Esophagus muscularis mucosa (tissue), 4 donors: ENCODE measurements at regions not wholly inside any gene's neighbourhood (a gene's known extent, or its start where the extent isn't known, plus 50 kb on each side); places are given as distances from the start of the nearest gene placed in this dataset.

Experiments
- DNase-seq: peaks from one replicate; pipeline ENCODE4 v3.0.0-alpha.2; 2017; ENCODE audit errors: extremely low spot score
- H3K27ac ChIP-seq, 4 donors: fragments of 200-600 bp; sonication (generic); replicated peaks in 1 of 4; 1 replicate in 3 of 4; 2 replicates in 1 of 4; pipeline ENCODE4 v1.5.1; 2016 to 2019; ENCODE audit warnings: mild to moderate bottlenecking in 1 of 4
- H3K27me3 ChIP-seq, 4 donors: fragments of 200-600 bp; sonication (generic); one replicate each; pipeline versions ENCODE4 v1.5.1 to v1.6.0; 2016 to 2019
- H3K36me3 ChIP-seq, 4 donors: fragments of 200-600 bp; sonication (generic); one replicate each; pipeline ENCODE4 v1.5.1; 2016 to 2019
- H3K4me1 ChIP-seq, 4 donors: fragments of 200-600 bp; sonication (generic); one replicate each; pipeline ENCODE4 v1.5.1; 2016 to 2019
- H3K4me3 ChIP-seq, 4 donors: fragments of 200-600 bp; sonication (generic); 1 replicate in 2 of 4; 2 replicates in 2 of 4; pipeline ENCODE4 v1.5.1; 2016 to 2019; ENCODE audit warnings: mild to moderate bottlenecking in 4 of 4, moderate library complexity in 1 of 4
- H3K9me3 ChIP-seq, 4 donors: fragments of 200-600 bp; sonication (generic); 1 replicate in 3 of 4; 2 replicates in 1 of 4; pipeline ENCODE4 v1.5.1; 2016 to 2019
- EP300 ChIP-seq: sonication (generic); formaldehyde crosslinking; IDR thresholded peaks from one replicate; pipeline ENCODE4 v1.6.1; 2017; ENCODE audit warnings: antibody characterized with exemption
- POLR2A ChIP-seq: fragments of 450-650 bp; IDR thresholded peaks from one replicate; pipeline ENCODE4 v1.6.1; 2017; ENCODE audit warnings: antibody characterized with exemption, moderate library complexity, mild to moderate bottlenecking, low read depth
- POLR2AphosphoS5 ChIP-seq, 2 donors: sonication (generic); formaldehyde crosslinking; IDR thresholded peaks; one replicate each; pipeline ENCODE4 v1.6.1; 2017; ENCODE audit warnings: antibody characterized with exemption in 2 of 2
- WGBS: methylation state at CpG from one replicate; pipeline ENCODE4 v1.1.5; 2018; 5-methylcytosine and 5-hydroxymethylcytosine counted together
- intact Hi-C: fragments of 100-400 bp; cut with DNase I; formaldehyde crosslinking; loops from one replicate; pipeline ENCODE4 v1.15.1; 2023
- TF ChIP-seq, protein P1 (sequence below), 3 experiments: fragments of 200-600 bp in 2 of 3; fragments of 450-650 bp in 1 of 3; sonication (generic) in 2 of 3; IDR thresholded peaks; one replicate each; pipeline ENCODE4 v1.5.1; 2017 to 2019; ENCODE audit warnings: antibody characterized with exemption in 3 of 3, mild to moderate bottlenecking in 2 of 3, moderate library complexity in 1 of 3

DNA sequence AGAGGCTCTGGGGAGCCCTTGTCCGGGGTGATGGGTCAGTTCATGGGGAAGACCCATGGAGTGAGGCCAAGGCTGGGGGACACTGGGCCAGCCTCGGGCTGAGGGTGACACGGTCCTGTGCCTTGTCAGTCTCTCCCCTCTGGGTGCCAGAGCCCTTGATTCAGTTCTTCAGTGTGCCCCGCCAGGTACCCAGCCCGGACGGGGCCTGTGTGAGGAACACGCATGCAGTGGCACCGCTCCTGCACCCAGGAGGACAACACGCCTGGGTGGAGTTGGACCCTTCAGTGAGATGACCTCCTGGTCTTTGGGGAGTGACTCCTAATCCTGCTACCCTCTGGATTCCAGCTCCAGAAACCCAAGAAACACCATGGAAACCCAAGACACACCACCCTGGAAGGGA is 264.4 kb downstream of the LOXHD1 start:
- DNase-seq, result no peak
- WGBS, result 100% methylated on average over 1 of the region's 9 CpGs
- TF ChIP-seq POLR2A (no peak), EP300 (no peak), POLR2AphosphoS5 (IDR thresholded peaks at IDR 0.05) (no peak)
- TF ChIP-seq, protein P1, sequence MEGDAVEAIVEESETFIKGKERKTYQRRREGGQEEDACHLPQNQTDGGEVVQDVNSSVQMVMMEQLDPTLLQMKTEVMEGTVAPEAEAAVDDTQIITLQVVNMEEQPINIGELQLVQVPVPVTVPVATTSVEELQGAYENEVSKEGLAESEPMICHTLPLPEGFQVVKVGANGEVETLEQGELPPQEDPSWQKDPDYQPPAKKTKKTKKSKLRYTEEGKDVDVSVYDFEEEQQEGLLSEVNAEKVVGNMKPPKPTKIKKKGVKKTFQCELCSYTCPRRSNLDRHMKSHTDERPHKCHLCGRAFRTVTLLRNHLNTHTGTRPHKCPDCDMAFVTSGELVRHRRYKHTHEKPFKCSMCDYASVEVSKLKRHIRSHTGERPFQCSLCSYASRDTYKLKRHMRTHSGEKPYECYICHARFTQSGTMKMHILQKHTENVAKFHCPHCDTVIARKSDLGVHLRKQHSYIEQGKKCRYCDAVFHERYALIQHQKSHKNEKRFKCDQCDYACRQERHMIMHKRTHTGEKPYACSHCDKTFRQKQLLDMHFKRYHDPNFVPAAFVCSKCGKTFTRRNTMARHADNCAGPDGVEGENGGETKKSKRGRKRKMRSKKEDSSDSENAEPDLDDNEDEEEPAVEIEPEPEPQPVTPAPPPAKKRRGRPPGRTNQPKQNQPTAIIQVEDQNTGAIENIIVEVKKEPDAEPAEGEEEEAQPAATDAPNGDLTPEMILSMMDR (IDR thresholded peaks at IDR 0.05), result no peak
- H3K36me3 ChIP-seq, result no peaks in the 10 kb centered on the region
- no peaks in the 10 kb centered on the region for H3K27me3 ChIP-seq
- H3K27ac ChIP-seq, result no peak overlapping the region
- H3K9me3 ChIP-seq, result no peaks in the 10 kb centered on the region
- no peak overlapping the region for H3K4me3 ChIP-seq
- intact Hi-C loops, result no loop called here
- H3K4me1 ChIP-seq, result peaks cover 8 to 12% (median 11%) of the 10 kb centered on the region in 4 donors

DNA sequence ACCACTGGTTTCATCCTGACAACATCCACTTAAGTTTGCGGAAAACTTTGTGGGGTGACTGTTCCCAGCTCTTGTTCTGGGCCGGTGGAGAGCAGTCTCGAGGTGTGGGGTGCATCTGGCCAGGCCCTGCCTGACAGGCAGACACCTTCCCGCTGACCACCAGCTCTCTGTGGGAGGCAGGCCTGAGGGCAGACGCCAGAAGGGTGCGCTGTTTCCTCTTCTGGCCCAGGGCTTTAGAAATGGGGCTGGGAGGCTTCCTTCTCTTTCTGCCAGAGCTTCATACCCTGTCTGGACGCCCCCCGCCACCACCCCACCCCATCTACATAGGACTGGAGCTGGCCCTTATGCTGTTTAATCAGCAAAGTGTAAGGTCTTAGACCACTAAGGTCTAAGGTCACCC is 263.8 kb downstream of the LOXHD1 start:
- WGBS, result 84% methylated on average over 7 of the region's 8 CpGs
- H3K4me1 ChIP-seq, result peaks cover 2 to 6% (median 4%) of the 10 kb centered on the region in 4 donors
- DNase-seq, result no peak
- H3K9me3 ChIP-seq, result no peaks in the 10 kb centered on the region
- no peaks in the 10 kb centered on the region for H3K27me3 ChIP-seq
- H3K27ac ChIP-seq, result no peak overlapping the region
- TF ChIP-seq POLR2AphosphoS5 (IDR thresholded peaks at IDR 0.05) (no peak), POLR2A (no peak), EP300 (no peak)
- TF ChIP-seq, protein P1 (IDR thresholded peaks at IDR 0.05), result no peak
- H3K4me3 ChIP-seq, result no peak overlapping the region
- intact Hi-C loops, result no loop called here
- H3K36me3 ChIP-seq, result no peaks in the 10 kb centered on the region

DNA sequence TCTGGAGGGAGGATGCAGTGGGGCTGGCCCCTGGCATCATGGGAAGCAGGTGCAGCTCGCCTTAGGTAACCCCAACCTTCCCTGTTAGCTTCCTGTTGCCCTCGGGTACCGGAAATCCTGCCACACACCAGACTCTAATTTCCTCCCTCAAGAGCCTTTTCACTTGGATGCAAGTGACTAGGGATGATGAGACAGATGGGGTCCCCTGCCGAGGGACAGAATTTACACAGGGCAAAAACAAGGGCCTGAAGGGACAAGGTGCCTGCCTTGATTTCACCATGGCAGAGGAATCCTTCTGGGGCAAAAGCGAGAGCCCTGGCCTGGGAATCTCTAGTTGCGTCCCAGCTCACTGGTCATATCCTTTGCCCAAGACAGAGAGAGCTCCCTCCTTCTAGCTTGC is 263.1 kb downstream of the LOXHD1 start:
- H3K27me3 ChIP-seq, result no peaks in the 10 kb centered on the region
- H3K4me3 ChIP-seq, result no peak overlapping the region
- TF ChIP-seq POLR2A, result no peak
- TF ChIP-seq, protein P1 (IDR thresholded peaks at IDR 0.05), result no peak
- no peak for TF ChIP-seq EP300
- no peak for TF ChIP-seq POLR2AphosphoS5 (IDR thresholded peaks at IDR 0.05)
- 80% methylated on average over 6 of the region's 6 CpGs for WGBS
- H3K9me3 ChIP-seq, result no peaks in the 10 kb centered on the region
- intact Hi-C loops, result no loop called here
- DNase-seq, result no peak
- no peaks in the 10 kb centered on the region for H3K4me1 ChIP-seq
- H3K27ac ChIP-seq, result no peak overlapping the region
- no peaks in the 10 kb centered on the region for H3K36me3 ChIP-seq

DNA sequence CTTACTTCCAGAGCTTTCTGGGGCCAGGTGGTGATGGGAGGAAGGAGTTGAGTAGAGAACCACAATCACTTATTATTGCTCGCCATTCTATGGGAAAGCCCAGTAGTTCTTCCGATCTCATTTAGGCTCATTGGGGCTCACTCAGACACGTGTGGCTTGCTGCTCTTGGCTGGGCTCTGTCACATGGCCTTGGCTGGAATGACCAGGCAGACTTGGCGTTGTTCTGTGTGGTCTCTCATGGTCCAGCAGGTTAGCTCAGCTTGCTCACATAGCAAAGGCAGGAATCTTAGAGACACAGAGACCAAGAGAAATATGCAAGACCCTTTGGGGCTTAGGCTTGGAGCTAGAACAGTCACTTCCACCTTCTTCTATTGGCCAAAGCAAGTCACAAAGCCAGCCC is 261.2 kb downstream of the LOXHD1 start:
- Histone ChIP-seq H3K36me3 (no peaks in the 10 kb centered on the region), H3K9me3 (no peaks in the 10 kb centered on the region), H3K27ac (no peak overlapping the region), H3K27me3 (no peaks in the 10 kb centered on the region), H3K4me3 (no peak overlapping the region), H3K4me1 (no peaks in the 10 kb centered on the region)
- WGBS, result 92% methylated on average over 4 of the region's 4 CpGs
- intact Hi-C loops, result no loop called here
- no peak for DNase-seq
- TF ChIP-seq POLR2AphosphoS5 (IDR thresholded peaks at IDR 0.05), result no peak
- no peak for TF ChIP-seq EP300
- TF ChIP-seq POLR2A, result no peak

DNA sequence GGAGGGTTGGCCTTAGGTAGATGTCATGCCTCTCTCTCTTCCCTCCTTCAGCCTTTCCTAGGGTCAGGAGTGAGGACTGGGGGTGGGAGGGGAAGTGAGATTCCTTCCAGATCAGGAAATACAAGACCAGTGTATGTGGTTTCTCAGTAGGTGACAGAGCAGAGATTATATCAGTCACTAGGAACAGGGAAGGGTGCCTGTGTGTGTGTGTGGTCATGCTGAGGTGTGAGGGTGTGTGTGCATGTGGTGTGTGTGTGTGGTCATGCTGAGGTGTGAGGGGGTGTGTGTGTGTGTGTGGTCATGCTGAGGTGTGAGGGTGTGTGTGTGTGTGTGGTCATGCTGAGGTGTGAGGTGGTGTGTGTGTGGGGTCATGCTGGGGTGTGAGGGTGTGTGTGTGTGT is 259.8 kb downstream of the LOXHD1 start:
- H3K4me3 ChIP-seq, result no peak overlapping the region
- no peaks in the 10 kb centered on the region for H3K36me3 ChIP-seq
- H3K4me1 ChIP-seq, result no peaks in the 10 kb centered on the region
- no peaks in the 10 kb centered on the region for H3K9me3 ChIP-seq
- DNase-seq, result no peak
- no peaks in the 10 kb centered on the region for H3K27me3 ChIP-seq
- no peak overlapping the region for H3K27ac ChIP-seq
- TF ChIP-seq POLR2AphosphoS5 (IDR thresholded peaks at IDR 0.05), result no peak
- TF ChIP-seq, protein P1 (IDR thresholded peaks at IDR 0.05), result no peak
- no peak for TF ChIP-seq EP300
- no peak for TF ChIP-seq POLR2A
- intact Hi-C loops, result no loop called here
